ENCODE measurements at regions not wholly inside any gene's neighbourhood (a gene's known extent, or its start where the extent isn't known, plus 50 kb on each side); places are given as distances from the start of the nearest gene placed in this dataset.

- TF ChIP-seq, protein P1, sequence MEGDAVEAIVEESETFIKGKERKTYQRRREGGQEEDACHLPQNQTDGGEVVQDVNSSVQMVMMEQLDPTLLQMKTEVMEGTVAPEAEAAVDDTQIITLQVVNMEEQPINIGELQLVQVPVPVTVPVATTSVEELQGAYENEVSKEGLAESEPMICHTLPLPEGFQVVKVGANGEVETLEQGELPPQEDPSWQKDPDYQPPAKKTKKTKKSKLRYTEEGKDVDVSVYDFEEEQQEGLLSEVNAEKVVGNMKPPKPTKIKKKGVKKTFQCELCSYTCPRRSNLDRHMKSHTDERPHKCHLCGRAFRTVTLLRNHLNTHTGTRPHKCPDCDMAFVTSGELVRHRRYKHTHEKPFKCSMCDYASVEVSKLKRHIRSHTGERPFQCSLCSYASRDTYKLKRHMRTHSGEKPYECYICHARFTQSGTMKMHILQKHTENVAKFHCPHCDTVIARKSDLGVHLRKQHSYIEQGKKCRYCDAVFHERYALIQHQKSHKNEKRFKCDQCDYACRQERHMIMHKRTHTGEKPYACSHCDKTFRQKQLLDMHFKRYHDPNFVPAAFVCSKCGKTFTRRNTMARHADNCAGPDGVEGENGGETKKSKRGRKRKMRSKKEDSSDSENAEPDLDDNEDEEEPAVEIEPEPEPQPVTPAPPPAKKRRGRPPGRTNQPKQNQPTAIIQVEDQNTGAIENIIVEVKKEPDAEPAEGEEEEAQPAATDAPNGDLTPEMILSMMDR (IDR thresholded peaks at IDR 0.05 in 8 of 11, conservative IDR thresholded peaks at IDR 0.05 in 3 of 11) = no peak
- TF ChIP-seq POLR2A (IDR thresholded peaks at IDR 0.05) (no peak), POLR2AphosphoS5 (IDR thresholded peaks at IDR 0.05) (no peak)
Measured at GRCh38 chrX:153245288-153245731, 66.2 kb downstream of the MAGEA1 start.

Measured in spleen (tissue), 7 donors.